ENCODE measurements at regions not wholly inside any gene's neighbourhood (a gene's known extent, or its start where the extent isn't known, plus 50 kb on each side); places are given as distances from the start of the nearest gene placed in this dataset.

- no peak for ATAC-seq
Measured at GRCh38 chr13:47277774-47278173, 380.9 kb upstream of the HTR2A start.

GRCh38 chr13:47268270-47268669, 371.4 kb upstream of the HTR2A start:
- Histone ChIP-seq H3K27ac (no peak overlapping the region), H3K4me1 (no peaks in the 10 kb centered on the region), H3K27me3 (no peaks in the 10 kb centered on the region), H3K36me3 (replicated peaks in 1 of 2; ENCODE audit: insufficient read depth in 1 of 2, low read depth in 2 of 2) (no peaks in the 10 kb centered on the region), H3K9me3 (no peaks in the 10 kb centered on the region), H3K4me3 (no peak overlapping the region)
- TF ChIP-seq CTCF (IDR thresholded peaks at IDR 0.05) (no peak), POLR2A (IDR thresholded peaks at IDR 0.05) (no peak)
- intact Hi-C loops (cut with DNase I), result no loop called here
- no peak for ATAC-seq
- no peak for DNase-seq
- WGBS, 2 donors, result 79 to 89% methylated on average over 2 of the region's 2 CpGs

More at GRCh38 chr13:47277774-47278173, 380.9 kb upstream of the HTR2A start:
- H3K27ac ChIP-seq, result no peak overlapping the region
- no peaks in the 10 kb centered on the region for H3K4me1 ChIP-seq
- no peaks in the 10 kb centered on the region for H3K9me3 ChIP-seq
- H3K36me3 ChIP-seq (replicated peaks in 1 of 2; ENCODE audit: insufficient read depth in 1 of 2, low read depth in 2 of 2), result no peaks in the 10 kb centered on the region
- intact Hi-C loops (cut with DNase I), result no loop called here
- DNase-seq, result no peak
- TF ChIP-seq POLR2A (IDR thresholded peaks at IDR 0.05), result no peak
- TF ChIP-seq CTCF (IDR thresholded peaks at IDR 0.05), result no peak
- H3K4me3 ChIP-seq, result no peak overlapping the region
- no peaks in the 10 kb centered on the region for H3K27me3 ChIP-seq
- WGBS, 2 donors, result 97 to 98% methylated on average over 1 of the region's 1 CpG

GRCh38 chr13:47258384-47258783, 361.5 kb upstream of the HTR2A start:
- Histone ChIP-seq H3K36me3 (replicated peaks in 1 of 2; ENCODE audit: insufficient read depth in 1 of 2, low read depth in 2 of 2) (no peaks in the 10 kb centered on the region), H3K4me1 (no peaks in the 10 kb centered on the region), H3K27ac (no peak overlapping the region), H3K9me3 (no peaks in the 10 kb centered on the region), H3K4me3 (no peak overlapping the region), H3K27me3 (no peaks in the 10 kb centered on the region)
- intact Hi-C loops (cut with DNase I), result no loop called here
- 31 to 36% methylated on average over 2 of the region's 2 CpGs for WGBS, 2 donors
- no peak for TF ChIP-seq CTCF (IDR thresholded peaks at IDR 0.05)
- TF ChIP-seq POLR2A (IDR thresholded peaks at IDR 0.05), result no peak
- DNase-seq (no peak), ATAC-seq (no peak)

GRCh38 chr13:47256618-47257017, 359.8 kb upstream of the HTR2A start:
- no peak for DNase-seq
- Histone ChIP-seq H3K27me3 (no peaks in the 10 kb centered on the region), H3K36me3 (replicated peaks in 1 of 2; ENCODE audit: insufficient read depth in 1 of 2, low read depth in 2 of 2) (no peaks in the 10 kb centered on the region), H3K4me1 (no peaks in the 10 kb centered on the region), H3K4me3 (no peak overlapping the region), H3K9me3 (no peaks in the 10 kb centered on the region), H3K27ac (no peak overlapping the region)
- ATAC-seq, result no peak
- TF ChIP-seq POLR2A (IDR thresholded peaks at IDR 0.05) (no peak), CTCF (IDR thresholded peaks at IDR 0.05) (no peak)
- WGBS, 2 donors, result 44 to 71% methylated on average over 1 of the region's 1 CpG
- intact Hi-C loops (cut with DNase I), result no loop called here

- no peak for DNase-seq
- no peaks in the 10 kb centered on the region for H3K4me1 ChIP-seq
- H3K27ac ChIP-seq, result no peak overlapping the region
- intact Hi-C loops (cut with DNase I), result no loop called here
- WGBS, 2 donors, result 67 to 89% methylated on average over 1 of the region's 1 CpG
- H3K4me3 ChIP-seq, result no peak overlapping the region
- H3K9me3 ChIP-seq, result no peaks in the 10 kb centered on the region
- ATAC-seq, result no peak
- no peaks in the 10 kb centered on the region for H3K36me3 ChIP-seq (replicated peaks in 1 of 2; ENCODE audit: insufficient read depth in 1 of 2, low read depth in 2 of 2)
- TF ChIP-seq POLR2A (IDR thresholded peaks at IDR 0.05), result no peak
- TF ChIP-seq CTCF (IDR thresholded peaks at IDR 0.05), result no peak
- H3K27me3 ChIP-seq, result no peaks in the 10 kb centered on the region
Measured at GRCh38 chr13:47252627-47253026, 355.8 kb upstream of the HTR2A start.
